ENCODE measurements at regions not wholly inside any gene's neighbourhood (a gene's known extent, or its start where the extent isn't known, plus 50 kb on each side); places are given as distances from the start of the nearest gene placed in this dataset.

DNA sequence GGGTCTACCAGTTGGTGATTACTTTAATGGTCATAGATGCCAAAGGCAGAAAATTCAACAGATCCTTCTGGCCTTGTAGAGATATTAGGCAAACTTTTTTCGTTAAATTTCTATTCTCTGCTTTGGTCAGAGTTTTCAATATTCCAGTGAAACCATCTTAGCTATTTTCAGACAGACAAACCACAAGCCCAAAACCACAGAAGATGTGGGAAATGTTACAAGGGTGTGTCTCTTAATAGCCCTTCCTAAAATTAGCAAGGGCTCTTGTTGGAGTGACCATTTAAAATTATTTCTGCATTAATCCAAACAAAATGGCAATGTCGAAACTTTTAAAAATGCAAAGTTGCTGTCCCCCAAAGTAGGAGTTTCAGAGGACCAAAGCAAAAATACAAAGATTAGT, 102.8 kb downstream of the ARRDC4 start:
- peaks cover 0 to 3% (median 0%) of the 10 kb centered on the region in 5 donors for H3K27me3 ChIP-seq (ENCODE audit: control insufficient read depth in 5 of 5, insufficient read depth in 4 of 5, low read length in 5 of 5)
- no peaks in the 10 kb centered on the region for H3K4me1 ChIP-seq (ENCODE audit: control insufficient read depth in 5 of 5, insufficient read depth in 5 of 5, low read length in 5 of 5)
- no peak overlapping the region for H3K27ac ChIP-seq (ENCODE audit: low read depth, low read length)
- H3K36me3 ChIP-seq (ENCODE audit: control insufficient read depth in 5 of 5, insufficient read depth in 5 of 5, low read length in 5 of 5), result no peaks in the 10 kb centered on the region
- H3K4me3 ChIP-seq (ENCODE audit: low read depth in 1 of 5, low read length in 5 of 5), result no peak overlapping the region
- no peak overlapping the region for H3K9ac ChIP-seq (ENCODE audit: low read length in 5 of 5)
- peaks cover 0 to 2% (median 0%) of the 10 kb centered on the region in 5 donors for H3K9me3 ChIP-seq (ENCODE audit: control insufficient read depth in 5 of 5, low read length in 5 of 5)

DNA sequence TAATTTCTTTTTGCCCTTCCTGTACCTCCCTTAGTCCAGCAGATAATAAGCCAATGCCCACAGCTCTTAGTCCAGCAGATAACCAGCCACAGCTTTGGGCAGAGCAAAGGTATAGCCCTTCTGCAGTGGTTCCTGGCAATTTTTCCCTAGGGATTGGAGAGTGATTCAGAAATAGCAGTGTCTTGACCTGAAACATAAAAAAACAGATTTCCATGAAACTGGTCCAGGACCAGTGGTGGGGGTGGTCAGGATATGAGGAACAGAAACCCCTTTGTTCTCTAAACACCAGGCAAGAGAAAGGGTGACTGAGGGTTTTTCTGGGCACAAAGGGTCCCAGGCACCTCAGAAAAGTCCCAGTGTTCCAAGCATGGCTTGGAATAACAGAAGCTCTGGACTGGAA, 103.4 kb downstream of the ARRDC4 start:
- H3K27ac ChIP-seq (ENCODE audit: low read depth, low read length), result no peak overlapping the region
- no peaks in the 10 kb centered on the region for H3K36me3 ChIP-seq (ENCODE audit: control insufficient read depth in 5 of 5, insufficient read depth in 5 of 5, low read length in 5 of 5)
- H3K9me3 ChIP-seq (ENCODE audit: control insufficient read depth in 5 of 5, low read length in 5 of 5), result peaks cover 0 to 3% (median 0%) of the 10 kb centered on the region in 5 donors
- H3K4me1 ChIP-seq (ENCODE audit: control insufficient read depth in 5 of 5, insufficient read depth in 5 of 5, low read length in 5 of 5), result no peaks in the 10 kb centered on the region
- no peak overlapping the region for H3K9ac ChIP-seq (ENCODE audit: low read length in 5 of 5)
- H3K4me3 ChIP-seq (ENCODE audit: low read depth in 1 of 5, low read length in 5 of 5), result no peak overlapping the region
- peaks cover 0 to 3% (median 0%) of the 10 kb centered on the region in 5 donors for H3K27me3 ChIP-seq (ENCODE audit: control insufficient read depth in 5 of 5, insufficient read depth in 4 of 5, low read length in 5 of 5)

DNA sequence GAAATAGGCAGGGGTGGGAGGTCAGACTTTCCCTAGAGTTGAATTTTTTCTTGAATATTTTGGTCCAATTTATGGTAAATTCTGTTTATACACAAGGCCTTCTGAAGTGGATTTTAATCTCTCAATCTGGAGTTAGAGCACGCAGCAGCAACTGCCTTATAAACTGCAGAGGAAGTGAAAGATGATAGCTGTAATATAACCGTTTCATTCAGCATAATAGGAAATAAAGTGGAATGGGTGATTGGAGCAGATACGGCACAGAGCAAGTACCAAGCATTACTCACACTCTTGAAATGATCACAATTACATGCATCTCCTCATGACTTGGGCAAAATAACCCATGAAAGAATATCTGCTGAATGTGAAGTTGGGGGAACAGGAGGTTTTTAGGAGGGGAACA, 106.8 kb downstream of the ARRDC4 start:
- no peaks in the 10 kb centered on the region for H3K36me3 ChIP-seq (ENCODE audit: control insufficient read depth in 5 of 5, insufficient read depth in 5 of 5, low read length in 5 of 5)
- no peak overlapping the region for H3K4me3 ChIP-seq (ENCODE audit: low read depth in 1 of 5, low read length in 5 of 5)
- H3K9me3 ChIP-seq (ENCODE audit: control insufficient read depth in 5 of 5, low read length in 5 of 5), result peaks cover 0 to 10% (median 6%) of the 10 kb centered on the region in 5 donors
- H3K9ac ChIP-seq (ENCODE audit: low read length in 5 of 5), result no peak overlapping the region
- H3K27me3 ChIP-seq (ENCODE audit: control insufficient read depth in 5 of 5, insufficient read depth in 4 of 5, low read length in 5 of 5), result peaks cover 0 to 3% (median 0%) of the 10 kb centered on the region in 5 donors
- no peak overlapping the region for H3K27ac ChIP-seq (ENCODE audit: low read depth, low read length)
- no peaks in the 10 kb centered on the region for H3K4me1 ChIP-seq (ENCODE audit: control insufficient read depth in 5 of 5, insufficient read depth in 5 of 5, low read length in 5 of 5)

DNA sequence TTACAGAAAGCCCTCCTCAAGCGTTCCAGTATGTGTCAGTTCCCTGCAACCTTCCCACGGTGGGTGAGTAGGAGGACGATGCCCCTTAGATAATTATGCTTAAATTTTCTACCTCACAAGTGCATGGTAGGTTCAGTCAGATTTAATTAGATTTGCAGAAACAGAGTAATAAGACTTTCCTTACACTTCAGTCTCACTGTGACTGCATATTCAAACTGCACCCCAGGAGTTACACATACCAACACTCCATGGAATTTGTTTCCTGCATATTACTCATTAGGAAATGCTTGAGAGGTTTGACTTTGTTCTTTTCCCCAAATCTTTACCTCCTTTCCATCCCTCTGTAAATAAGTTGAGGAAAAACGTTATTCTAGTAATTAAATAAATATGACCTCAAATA, 108.8 kb downstream of the ARRDC4 start:
- peaks cover 0 to 3% (median 0%) of the 10 kb centered on the region in 5 donors for H3K27me3 ChIP-seq (ENCODE audit: control insufficient read depth in 5 of 5, insufficient read depth in 4 of 5, low read length in 5 of 5)
- peaks cover 0 to 10% (median 6%) of the 10 kb centered on the region in 5 donors for H3K9me3 ChIP-seq (ENCODE audit: control insufficient read depth in 5 of 5, low read length in 5 of 5)
- no peak overlapping the region for H3K9ac ChIP-seq (ENCODE audit: low read length in 5 of 5)
- H3K27ac ChIP-seq (ENCODE audit: low read depth, low read length), result no peak overlapping the region
- H3K36me3 ChIP-seq (ENCODE audit: control insufficient read depth in 5 of 5, insufficient read depth in 5 of 5, low read length in 5 of 5), result no peaks in the 10 kb centered on the region
- H3K4me1 ChIP-seq (ENCODE audit: control insufficient read depth in 5 of 5, insufficient read depth in 5 of 5, low read length in 5 of 5), result no peaks in the 10 kb centered on the region
- no peak overlapping the region for H3K4me3 ChIP-seq (ENCODE audit: low read depth in 1 of 5, low read length in 5 of 5)

DNA sequence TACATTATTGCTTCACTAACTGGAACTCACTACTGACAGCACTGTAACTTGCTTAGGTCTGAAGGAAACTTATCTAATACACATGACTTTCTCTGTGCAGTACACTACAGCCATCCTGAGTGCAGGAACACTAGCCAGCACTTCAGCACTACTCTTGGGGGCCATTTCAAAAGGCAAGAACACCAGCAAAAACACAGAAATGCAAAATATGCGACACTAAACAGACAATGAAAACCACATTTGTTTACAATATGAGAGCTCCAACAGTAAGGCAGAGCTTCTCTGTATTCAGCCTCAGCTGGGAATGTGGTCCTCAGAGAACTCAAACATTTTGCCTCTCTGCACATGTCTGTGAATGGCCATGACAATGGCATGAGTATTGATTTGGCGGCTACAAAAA, 109.6 kb downstream of the ARRDC4 start:
- H3K9me3 ChIP-seq (ENCODE audit: control insufficient read depth in 5 of 5, low read length in 5 of 5), result peaks cover 0 to 10% (median 6%) of the 10 kb centered on the region in 5 donors
- H3K27me3 ChIP-seq (ENCODE audit: control insufficient read depth in 5 of 5, insufficient read depth in 4 of 5, low read length in 5 of 5), result peaks cover 0 to 3% (median 0%) of the 10 kb centered on the region in 5 donors
- H3K36me3 ChIP-seq (ENCODE audit: control insufficient read depth in 5 of 5, insufficient read depth in 5 of 5, low read length in 5 of 5), result no peaks in the 10 kb centered on the region
- no peak overlapping the region for H3K4me3 ChIP-seq (ENCODE audit: low read depth in 1 of 5, low read length in 5 of 5)
- H3K4me1 ChIP-seq (ENCODE audit: control insufficient read depth in 5 of 5, insufficient read depth in 5 of 5, low read length in 5 of 5), result no peaks in the 10 kb centered on the region
- H3K9ac ChIP-seq (ENCODE audit: low read length in 5 of 5), result no peak overlapping the region
- no peak overlapping the region for H3K27ac ChIP-seq (ENCODE audit: low read depth, low read length)

DNA sequence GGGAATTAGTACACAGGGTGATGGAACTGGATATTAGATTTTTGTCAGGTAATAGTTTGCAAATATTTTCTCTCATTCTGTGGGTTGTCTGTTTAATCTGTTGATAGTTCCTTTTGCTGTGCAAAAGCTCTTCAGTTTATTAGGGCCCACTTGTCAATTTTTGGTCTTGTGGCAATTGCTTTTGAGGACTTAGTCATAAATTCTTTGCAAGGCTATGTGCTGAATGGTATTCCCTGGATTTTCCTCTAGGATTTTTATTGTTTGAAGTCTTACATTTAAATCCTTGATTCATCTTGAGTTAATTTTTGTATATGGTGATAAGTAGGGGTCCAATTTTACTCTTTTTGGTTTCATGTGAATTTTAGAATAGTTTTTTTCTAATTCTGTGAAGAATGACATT, 111.3 kb downstream of the ARRDC4 start:
- Histone ChIP-seq H3K27ac (ENCODE audit: low read depth, low read length) (no peak overlapping the region), H3K36me3 (ENCODE audit: control insufficient read depth in 5 of 5, insufficient read depth in 5 of 5, low read length in 5 of 5) (no peaks in the 10 kb centered on the region), H3K9me3 (ENCODE audit: control insufficient read depth in 5 of 5, low read length in 5 of 5) (peaks cover 0 to 10% (median 6%) of the 10 kb centered on the region in 5 donors), H3K27me3 (ENCODE audit: control insufficient read depth in 5 of 5, insufficient read depth in 4 of 5, low read length in 5 of 5) (no peaks in the 10 kb centered on the region), H3K4me1 (ENCODE audit: control insufficient read depth in 5 of 5, insufficient read depth in 5 of 5, low read length in 5 of 5) (peaks cover 0 to 12% (median 8%) of the 10 kb centered on the region in 5 donors), H3K4me3 (ENCODE audit: low read depth in 1 of 5, low read length in 5 of 5) (no peak overlapping the region), H3K9ac (ENCODE audit: low read length in 5 of 5) (no peak overlapping the region)

DNA sequence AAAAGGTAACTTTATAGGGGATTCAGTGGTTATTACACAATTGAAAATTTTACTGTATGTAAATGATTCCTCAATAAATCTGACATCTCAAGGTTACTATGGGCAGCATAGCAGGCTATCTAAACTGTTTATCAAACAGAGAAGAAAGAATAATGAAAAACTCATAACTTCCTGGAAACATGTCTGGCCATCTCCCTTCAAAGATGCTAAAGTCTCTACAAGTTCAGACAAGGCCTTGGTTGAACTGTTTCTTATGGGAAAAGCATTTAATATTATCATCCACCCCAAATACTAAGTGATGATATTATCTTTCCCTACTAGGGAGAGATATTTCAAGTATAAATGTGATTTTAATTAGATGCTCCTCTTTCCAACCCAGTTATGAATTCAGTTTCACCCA, 114.9 kb downstream of the ARRDC4 start:
- no peaks in the 10 kb centered on the region for H3K27me3 ChIP-seq (ENCODE audit: control insufficient read depth in 5 of 5, insufficient read depth in 4 of 5, low read length in 5 of 5)
- H3K9ac ChIP-seq (ENCODE audit: low read length in 5 of 5), result no peak overlapping the region
- no peak overlapping the region for H3K27ac ChIP-seq (ENCODE audit: low read depth, low read length)
- H3K36me3 ChIP-seq (ENCODE audit: control insufficient read depth in 5 of 5, insufficient read depth in 5 of 5, low read length in 5 of 5), result no peaks in the 10 kb centered on the region
- peaks cover 0 to under 1% (median 0%) of the 10 kb centered on the region in 5 donors for H3K9me3 ChIP-seq (ENCODE audit: control insufficient read depth in 5 of 5, low read length in 5 of 5)
- H3K4me3 ChIP-seq (ENCODE audit: low read depth in 1 of 5, low read length in 5 of 5), result no peak overlapping the region
- H3K4me1 ChIP-seq (ENCODE audit: control insufficient read depth in 5 of 5, insufficient read depth in 5 of 5, low read length in 5 of 5), result peaks cover 3 to 20% (median 16%) of the 10 kb centered on the region in 5 donors

DNA sequence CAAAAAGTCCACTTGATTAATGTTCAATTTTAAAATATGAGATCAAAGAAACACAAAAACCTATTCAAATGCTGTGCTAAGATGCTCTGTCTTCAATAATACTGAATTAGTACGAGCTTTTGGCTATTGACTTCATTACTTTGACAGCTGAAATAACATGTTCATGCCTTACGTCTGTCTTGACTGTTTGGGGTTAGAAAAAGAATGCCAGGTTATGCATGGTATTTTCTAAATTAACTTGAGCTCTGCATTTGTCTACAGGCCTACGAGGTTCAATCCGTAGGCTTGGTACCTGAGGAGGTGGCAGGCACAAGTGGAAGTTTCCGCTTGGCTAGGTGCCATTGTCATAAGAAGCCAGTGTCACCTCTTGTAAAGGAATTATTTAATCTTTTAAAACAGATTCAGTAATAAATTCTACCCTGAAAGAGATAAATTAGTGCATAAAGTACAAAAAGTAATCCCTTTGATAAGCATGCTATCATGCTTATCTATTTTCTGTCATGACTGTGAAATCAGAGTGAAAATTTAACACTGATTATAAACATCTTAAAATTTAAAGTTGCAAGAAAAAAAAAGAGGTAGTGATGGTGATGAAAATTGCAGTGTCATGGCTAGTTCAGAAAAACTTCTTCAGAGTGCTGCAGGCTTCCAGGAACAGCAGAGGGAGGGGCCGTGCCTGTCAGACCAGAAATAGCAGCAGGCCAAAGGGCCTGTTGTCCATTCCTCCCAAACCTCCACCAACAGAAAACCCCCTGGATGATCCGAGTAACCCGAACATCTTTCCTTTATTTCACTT, 115.7 kb downstream of the ARRDC4 start:
- peaks cover 3 to 20% (median 16%) of the 10 kb centered on the region in 5 donors for H3K4me1 ChIP-seq (ENCODE audit: control insufficient read depth in 5 of 5, insufficient read depth in 5 of 5, low read length in 5 of 5)
- no peak overlapping the region for H3K4me3 ChIP-seq (ENCODE audit: low read depth in 1 of 5, low read length in 5 of 5)
- no peaks in the 10 kb centered on the region for H3K9me3 ChIP-seq (ENCODE audit: control insufficient read depth in 5 of 5, low read length in 5 of 5)
- peak overlapping the region; percentile 71 for H3K27ac ChIP-seq (ENCODE audit: low read depth, low read length)
- no peaks in the 10 kb centered on the region for H3K27me3 ChIP-seq (ENCODE audit: control insufficient read depth in 5 of 5, insufficient read depth in 4 of 5, low read length in 5 of 5)
- H3K9ac ChIP-seq (ENCODE audit: low read length in 5 of 5), result peak overlapping the region in 2 of 5 donors; percentile 59 to 70
- H3K36me3 ChIP-seq (ENCODE audit: control insufficient read depth in 5 of 5, insufficient read depth in 5 of 5, low read length in 5 of 5), result no peaks in the 10 kb centered on the region

DNA sequence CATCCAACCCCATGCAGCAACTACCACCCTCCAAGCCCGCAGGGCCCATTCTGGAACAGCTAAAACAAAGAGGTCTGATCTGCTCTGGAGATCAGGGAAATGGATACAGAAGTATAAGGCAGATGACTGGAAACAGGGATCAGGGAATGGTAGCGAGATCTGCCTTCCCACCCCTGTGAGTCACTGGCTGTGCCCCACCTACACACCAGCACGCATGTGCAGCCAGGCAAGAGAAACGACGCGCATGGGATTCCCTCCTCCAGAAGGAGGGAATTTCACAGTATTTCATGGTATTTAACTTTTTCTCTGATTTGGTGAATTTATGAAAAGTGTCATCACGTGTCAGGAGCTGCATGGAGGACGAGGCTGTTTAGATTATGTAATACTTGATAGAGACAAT, 116.7 kb downstream of the ARRDC4 start:
- H3K9ac ChIP-seq (ENCODE audit: low read length in 5 of 5), result peak overlapping the region in 2 of 5 donors; percentile 59 to 70
- no peaks in the 10 kb centered on the region for H3K9me3 ChIP-seq (ENCODE audit: control insufficient read depth in 5 of 5, low read length in 5 of 5)
- peaks cover 3 to 20% (median 16%) of the 10 kb centered on the region in 5 donors for H3K4me1 ChIP-seq (ENCODE audit: control insufficient read depth in 5 of 5, insufficient read depth in 5 of 5, low read length in 5 of 5)
- H3K4me3 ChIP-seq (ENCODE audit: low read depth in 1 of 5, low read length in 5 of 5), result peak overlapping the region in 2 of 5 donors; percentile 39 to 49
- peak overlapping the region; percentile 71 for H3K27ac ChIP-seq (ENCODE audit: low read depth, low read length)
- no peaks in the 10 kb centered on the region for H3K36me3 ChIP-seq (ENCODE audit: control insufficient read depth in 5 of 5, insufficient read depth in 5 of 5, low read length in 5 of 5)
- no peaks in the 10 kb centered on the region for H3K27me3 ChIP-seq (ENCODE audit: control insufficient read depth in 5 of 5, insufficient read depth in 4 of 5, low read length in 5 of 5)

DNA sequence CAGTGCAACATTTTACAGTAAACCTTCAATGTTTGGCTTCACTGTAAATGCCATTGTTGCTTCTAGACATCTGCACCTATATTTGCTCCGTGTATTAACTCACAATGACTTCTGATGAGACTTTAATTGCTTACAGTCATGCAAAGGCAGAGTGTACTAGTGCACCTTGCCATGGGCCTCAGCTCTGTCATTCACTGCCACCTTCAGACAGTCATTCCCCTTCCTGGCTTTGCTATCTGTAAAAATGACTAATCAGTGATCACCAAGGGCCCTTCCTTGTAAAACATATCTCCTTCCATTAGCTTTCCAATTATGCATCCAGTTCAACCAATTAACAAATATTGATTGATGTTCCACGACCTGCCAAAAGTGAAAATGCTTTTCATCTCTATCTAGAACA, 120.3 kb downstream of the ARRDC4 start:
- Histone ChIP-seq H3K27me3 (ENCODE audit: control insufficient read depth in 5 of 5, insufficient read depth in 4 of 5, low read length in 5 of 5) (no peaks in the 10 kb centered on the region), H3K4me3 (ENCODE audit: low read depth in 1 of 5, low read length in 5 of 5) (no peak overlapping the region), H3K9ac (ENCODE audit: low read length in 5 of 5) (no peak overlapping the region), H3K36me3 (ENCODE audit: control insufficient read depth in 5 of 5, insufficient read depth in 5 of 5, low read length in 5 of 5) (no peaks in the 10 kb centered on the region), H3K9me3 (ENCODE audit: control insufficient read depth in 5 of 5, low read length in 5 of 5) (no peaks in the 10 kb centered on the region), H3K4me1 (ENCODE audit: control insufficient read depth in 5 of 5, insufficient read depth in 5 of 5, low read length in 5 of 5) (peaks cover 3 to 18% (median 15%) of the 10 kb centered on the region in 5 donors), H3K27ac (ENCODE audit: low read depth, low read length) (no peak overlapping the region)
